ENCODE measurements at regions not wholly inside any gene's neighbourhood (a gene's known extent, or its start where the extent isn't known, plus 50 kb on each side); places are given as distances from the start of the nearest gene placed in this dataset.
"Not testable (repeated sequence)": the region's sequence is repeated elsewhere in the genome, so short reads cannot be mapped to it uniquely, and the experiment has no call there.

DNA sequence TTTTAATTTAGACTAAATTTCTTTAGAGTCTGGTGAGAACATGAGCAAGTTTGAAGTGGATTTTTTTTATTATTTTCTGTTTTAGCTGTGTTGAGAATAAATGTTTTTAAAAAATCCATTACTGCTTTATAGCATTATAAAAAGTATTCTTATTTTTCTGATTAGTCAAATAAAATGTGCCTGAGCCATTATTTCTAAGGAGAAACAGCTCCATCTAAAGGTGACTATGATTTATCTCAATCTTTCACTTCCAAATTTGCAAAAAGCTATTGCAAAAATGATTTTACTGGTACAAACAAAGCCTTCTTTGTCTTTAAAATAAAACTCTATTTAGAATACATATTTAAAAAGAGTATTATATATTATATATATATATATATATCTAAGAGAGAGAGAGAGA is 959.2 kb downstream of the FAM133A start:
- no peak for DNase-seq

GRCh38 chrX:94635003-94635402 is 961.0 kb downstream of the FAM133A start:
- no peak for DNase-seq

- no peak for DNase-seq
These were observed 971.7 kb downstream of the FAM133A start for GRCh38 chrX:94645726-94646125.

- no peak for DNase-seq
These were observed 981.2 kb downstream of the FAM133A start for GRCh38 chrX:94655180-94655579.

DNA sequence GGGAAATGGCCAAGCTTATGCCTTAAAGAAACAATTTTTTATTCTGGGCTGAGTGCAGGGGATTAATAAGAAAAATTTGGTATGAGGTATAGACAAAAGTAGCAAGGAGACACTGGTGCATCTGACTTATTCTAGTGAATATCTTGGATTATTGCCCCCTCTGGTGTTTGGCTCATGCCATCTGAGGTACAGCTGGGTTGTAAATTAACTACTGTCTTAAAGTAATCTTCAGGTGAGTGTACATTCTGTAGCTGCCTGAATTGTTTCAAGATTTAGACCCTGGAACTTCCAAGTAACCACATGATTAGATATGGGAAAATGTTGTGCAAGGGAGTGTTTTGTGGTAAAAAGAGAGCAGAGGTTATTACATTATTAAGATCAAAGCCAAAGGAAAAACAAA is 988.7 kb downstream of the FAM133A start:
- no peak for DNase-seq

GRCh38 chrX:94676285-94676684 is 1002.3 kb downstream of the FAM133A start:
- no peak for DNase-seq

DNA sequence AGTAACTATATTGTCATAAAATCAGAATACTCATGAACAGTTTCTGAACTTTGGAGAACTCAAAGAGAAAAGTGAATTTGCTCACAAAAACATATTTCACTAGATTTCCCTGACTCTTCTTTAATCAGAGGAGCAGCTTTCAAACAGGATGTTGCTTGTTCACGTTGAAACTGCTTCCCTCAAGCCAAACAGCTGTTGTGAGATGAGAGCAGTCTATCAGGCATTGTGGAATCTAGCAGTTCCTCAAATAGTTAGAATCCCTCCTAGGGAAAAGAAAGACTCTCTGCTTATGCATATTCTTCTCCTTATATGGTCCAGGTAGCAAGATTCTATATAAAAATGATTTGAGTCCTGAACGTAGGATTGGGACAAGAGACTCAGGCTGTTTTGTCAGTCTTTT is 1012.1 kb downstream of the FAM133A start:
- no peak for DNase-seq

DNA sequence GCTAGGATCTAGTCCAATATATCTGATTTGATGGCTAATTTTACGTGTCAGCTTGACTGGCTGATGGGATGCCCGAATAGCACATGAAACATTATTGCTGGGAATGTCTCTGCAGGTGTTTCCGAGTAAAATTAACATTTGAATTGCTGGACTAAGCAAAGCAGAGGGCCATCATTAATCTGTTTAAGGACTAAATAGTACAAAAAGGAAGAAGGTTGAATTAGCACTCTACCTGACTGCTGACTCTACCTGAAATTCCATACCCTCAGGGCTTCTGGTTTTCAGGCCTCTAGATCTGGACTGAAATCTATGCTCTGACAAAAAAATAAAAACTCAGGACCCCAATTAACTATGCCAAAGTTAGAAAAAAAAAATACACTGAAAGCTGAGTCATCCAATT is 1021.9 kb downstream of the FAM133A start:
- DNase-seq, result no peak

DNA sequence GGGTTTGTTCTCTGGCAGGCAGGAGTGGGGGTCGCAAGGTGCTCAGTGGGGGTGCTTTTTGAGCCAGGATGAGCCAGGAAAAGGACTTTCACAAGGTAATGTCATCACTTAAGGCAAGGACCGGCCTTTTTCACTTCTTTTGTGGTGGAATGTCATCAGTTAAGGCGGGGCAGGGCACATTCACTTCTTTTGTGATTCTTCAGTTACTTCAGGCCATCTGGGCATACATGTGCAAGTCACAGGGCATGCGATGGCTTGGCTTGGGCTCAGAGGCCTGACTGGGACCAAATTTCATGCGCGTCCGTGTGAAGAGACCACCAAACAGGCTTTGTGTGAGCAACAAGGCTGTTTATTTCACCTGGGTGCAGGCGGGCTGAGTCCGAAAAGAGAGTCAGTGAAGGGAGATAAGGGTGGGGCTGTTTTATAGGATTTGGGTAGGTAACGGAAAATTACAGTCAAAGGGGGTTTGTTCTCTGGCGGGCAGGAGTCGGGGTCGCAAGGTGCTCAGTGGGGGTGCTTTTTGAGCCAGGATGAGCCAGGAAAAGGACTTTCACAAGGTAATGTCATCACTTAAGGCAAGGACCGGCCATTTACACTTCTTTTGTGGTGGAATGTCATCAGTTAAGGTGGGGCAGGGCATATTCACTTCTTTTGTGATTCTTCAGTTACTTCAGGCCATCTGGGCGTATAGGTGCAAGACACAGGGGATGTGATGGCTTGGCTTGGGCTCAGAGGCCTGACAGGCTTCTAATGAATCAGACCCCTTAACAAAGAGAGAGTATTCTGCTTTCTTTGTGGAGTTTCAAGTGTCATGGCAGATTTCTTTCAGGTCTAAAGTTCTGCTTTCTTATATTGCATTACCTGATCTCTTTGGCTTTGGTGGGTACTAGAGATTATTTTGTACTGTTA is 1030.6 kb downstream of the FAM133A start:
- not testable (repeated sequence) for DNase-seq

GRCh38 chrX:94721386-94721785 is 1047.4 kb downstream of the FAM133A start:
- no peak for DNase-seq

- DNase-seq, result no peak
These were observed 1048.6 kb downstream of the FAM133A start for GRCh38 chrX:94722578-94722977.

GRCh38 chrX:94742772-94743171 is 1068.8 kb downstream of the FAM133A start:
- no peak for DNase-seq

DNA sequence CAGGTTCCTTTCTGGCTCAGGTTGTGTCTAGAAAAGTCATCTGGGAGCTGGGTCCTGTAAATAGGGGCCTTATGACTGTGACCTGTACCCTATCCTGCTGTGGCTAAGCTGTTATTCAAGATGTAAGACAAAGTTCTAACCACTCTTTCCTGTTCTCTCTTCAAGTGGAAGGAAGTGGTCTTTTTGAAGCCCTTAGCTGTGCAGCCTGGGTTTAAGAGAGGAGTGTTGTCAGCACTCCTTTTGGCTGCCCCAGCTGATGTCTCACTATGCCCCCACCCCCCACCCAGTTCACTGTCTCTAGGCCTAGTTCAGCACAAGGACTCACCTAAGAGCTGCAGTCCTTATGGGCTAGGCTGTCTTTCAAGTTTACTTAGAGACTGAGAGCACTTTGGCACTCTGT is 1069.5 kb downstream of the FAM133A start:
- DNase-seq, result no peak

GRCh38 chrX:94744786-94745185 is 1070.8 kb downstream of the FAM133A start:
- DNase-seq, result no peak

DNA sequence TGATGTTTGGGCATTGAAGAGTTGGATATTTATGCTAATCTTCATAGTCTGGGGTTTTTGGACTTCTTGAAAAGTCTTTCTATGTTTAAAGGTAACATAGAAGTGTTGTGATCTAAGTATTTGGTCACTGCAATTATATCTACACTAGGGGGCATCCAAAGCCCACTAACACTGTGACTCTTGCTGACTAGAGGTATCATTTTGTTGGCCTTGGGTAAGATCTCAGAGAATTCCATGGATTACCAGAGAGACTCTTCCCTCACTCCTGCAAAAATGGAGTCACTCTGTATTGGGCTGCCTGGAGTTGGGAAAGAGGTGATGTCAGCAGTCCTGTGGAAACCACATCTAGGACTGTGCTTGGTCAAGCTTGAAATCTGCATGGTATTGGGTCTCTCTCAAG is 1077.6 kb downstream of the FAM133A start:
- DNase-seq, result no peak

DNA sequence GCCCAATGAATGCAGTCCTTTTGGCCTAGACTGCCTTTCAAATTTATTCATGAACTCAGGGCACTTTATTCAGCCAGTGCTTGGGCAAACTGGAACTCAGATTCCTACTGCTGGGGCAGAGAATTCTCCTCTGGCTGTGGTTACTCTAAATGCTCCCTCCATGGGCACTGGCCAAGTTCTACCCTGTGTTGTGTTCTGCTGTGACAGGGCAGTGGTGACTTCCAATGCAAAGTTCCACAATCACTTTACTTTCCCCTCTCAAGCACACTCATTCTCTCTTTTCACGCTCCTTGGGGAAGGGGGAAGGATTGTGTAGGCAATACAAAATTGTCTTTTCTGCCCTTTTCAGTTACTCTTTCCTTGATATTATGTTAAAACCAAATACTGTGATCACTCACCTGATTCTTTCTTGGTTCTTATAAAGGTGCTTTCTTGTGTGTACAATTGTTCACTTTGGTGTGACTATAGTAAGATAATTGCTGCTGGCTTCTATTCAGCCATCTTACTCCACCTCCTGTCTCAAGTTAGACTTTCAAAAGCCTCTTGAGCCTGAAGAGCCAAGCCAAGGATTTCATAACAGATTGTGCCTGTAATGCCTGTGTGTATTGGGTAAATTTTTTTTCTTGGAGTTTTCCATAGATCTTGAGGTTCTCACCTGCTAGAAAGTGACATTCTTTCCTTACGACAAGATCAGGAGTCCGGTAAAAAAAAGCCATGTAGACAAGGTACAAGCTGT is 1078.6 kb downstream of the FAM133A start:
- no peak for DNase-seq

- no peak for DNase-seq
These were observed 1084.1 kb downstream of the FAM133A start for GRCh38 chrX:94758130-94758529.

GRCh38 chrX:94775640-94776039 is 1101.6 kb downstream of the FAM133A start:
- DNase-seq, result no peak

DNA sequence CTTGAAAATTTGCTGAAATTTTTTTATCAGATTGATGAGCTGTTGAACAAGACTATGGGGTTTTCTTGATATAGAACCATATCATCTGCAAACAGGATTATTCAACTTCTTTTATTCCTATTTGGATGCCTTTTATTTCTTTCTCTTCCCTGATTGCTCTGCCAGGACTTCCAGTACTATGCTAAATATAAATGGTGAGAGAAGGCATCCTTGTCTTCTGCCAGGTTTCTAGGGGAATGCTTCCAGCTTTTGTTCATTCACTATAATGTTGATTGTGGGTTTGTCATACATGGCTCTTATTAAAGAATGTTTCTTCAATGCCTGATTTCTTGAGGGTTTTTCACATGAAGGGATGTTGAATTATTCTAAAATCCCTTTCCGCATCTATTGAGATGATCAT is 1139.5 kb downstream of the FAM133A start:
- no peak for DNase-seq

DNA sequence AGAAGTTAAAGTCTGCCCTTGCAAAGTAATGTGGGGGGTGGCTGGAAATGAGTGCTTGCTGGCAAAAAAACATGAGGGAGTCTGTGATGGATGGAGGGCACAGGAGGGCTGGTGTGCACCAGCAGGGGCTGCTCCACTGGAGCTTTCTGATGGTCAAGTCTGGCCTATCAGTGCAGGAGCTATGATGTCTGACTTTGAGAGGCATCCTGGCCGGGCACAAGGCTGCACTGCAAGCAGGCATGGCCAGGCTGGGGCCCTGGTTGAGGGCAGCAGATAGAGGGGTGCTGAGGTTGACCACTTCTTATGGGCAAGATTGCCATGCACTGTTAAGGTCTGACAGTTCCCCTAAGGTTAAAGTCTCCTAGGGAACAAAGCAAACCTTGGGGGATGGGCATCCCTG is 1140.2 kb downstream of the FAM133A start:
- no peak for DNase-seq

DNA sequence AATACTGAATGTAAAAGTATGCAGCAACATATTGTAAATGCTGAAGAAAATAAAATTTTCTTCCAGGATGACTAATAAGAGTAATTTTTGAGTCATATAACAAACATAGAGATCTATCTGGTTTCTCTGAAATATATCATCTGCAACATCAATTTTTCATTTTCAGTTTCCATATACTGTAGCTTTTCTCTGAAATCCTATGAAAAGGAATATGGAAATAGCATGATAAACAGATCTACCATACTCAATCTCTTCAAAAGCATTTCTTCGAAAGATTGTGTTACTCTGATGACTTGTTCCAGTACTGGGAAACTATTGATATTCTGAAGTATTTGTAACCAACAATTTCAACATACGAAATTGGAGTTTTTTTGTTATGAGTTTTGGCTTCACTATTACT is 1156.7 kb downstream of the FAM133A start:
- no peak for DNase-seq

GRCh38 chrX:94831364-94831763 is 1157.4 kb downstream of the FAM133A start:
- no peak for DNase-seq

- no peak for DNase-seq
These were observed 1160.2 kb downstream of the FAM133A start for GRCh38 chrX:94834226-94834625.

DNA sequence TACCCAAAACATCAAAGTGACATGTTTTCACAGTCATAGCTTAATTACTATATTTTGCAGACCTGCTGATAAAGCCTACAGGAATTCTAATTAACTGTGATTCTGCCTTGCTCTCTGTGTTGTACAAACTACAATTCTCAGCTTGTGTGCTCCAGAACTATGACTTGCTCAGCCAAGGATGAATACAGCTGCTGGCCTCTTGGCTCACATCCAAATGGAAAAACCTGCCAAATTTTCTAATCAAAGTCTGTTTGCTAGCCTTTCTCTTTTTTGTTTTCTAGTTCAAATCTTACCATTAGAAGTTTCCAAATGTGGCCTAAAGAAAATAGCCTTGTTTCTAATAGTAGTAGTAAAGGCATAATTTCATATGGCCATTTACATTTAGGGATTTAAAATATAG is 1176.8 kb downstream of the FAM133A start:
- no peak for DNase-seq
